ENCODE measurements at regions not wholly inside any gene's neighbourhood (a gene's known extent, or its start where the extent isn't known, plus 50 kb on each side); places are given as distances from the start of the nearest gene placed in this dataset.

- intact Hi-C loops (cut with DNase I; ENCODE audit: low total_unique reads), result no loop called here
- H3K36me3 ChIP-seq, result no peaks in the 10 kb centered on the region
- no peaks in the 10 kb centered on the region for H3K4me1 ChIP-seq
- H3K9me3 ChIP-seq, result no peaks in the 10 kb centered on the region
- H3K27me3 ChIP-seq, result no peaks in the 10 kb centered on the region
- no peak overlapping the region for H3K4me3 ChIP-seq
- no peak overlapping the region for H3K27ac ChIP-seq
- no peak for DNase-seq
- TF ChIP-seq EP300 (IDR thresholded peaks at IDR 0.05) (no peak), POLR2A (IDR thresholded peaks at IDR 0.05) (no peak), CTCF (IDR thresholded peaks at IDR 0.05) (no peak), POLR2AphosphoS5 (IDR thresholded peaks at IDR 0.05) (no peak)
These were observed 391.6 kb downstream of the PCDH7 start for GRCh38 chr4:31111790-31112189.

GRCh38 chr4:31114816-31115215 lies 394.6 kb downstream of the PCDH7 start:
- H3K27ac ChIP-seq, result no peak overlapping the region
- TF ChIP-seq CTCF (IDR thresholded peaks at IDR 0.05) (no peak), POLR2AphosphoS5 (IDR thresholded peaks at IDR 0.05) (no peak), EP300 (IDR thresholded peaks at IDR 0.05) (no peak), POLR2A (IDR thresholded peaks at IDR 0.05) (no peak)
- intact Hi-C loops (cut with DNase I; ENCODE audit: low total_unique reads), result no loop called here
- no peak overlapping the region for H3K4me3 ChIP-seq
- H3K27me3 ChIP-seq, result no peaks in the 10 kb centered on the region
- H3K36me3 ChIP-seq, result no peaks in the 10 kb centered on the region
- H3K9me3 ChIP-seq, result no peaks in the 10 kb centered on the region
- no peaks in the 10 kb centered on the region for H3K4me1 ChIP-seq
- DNase-seq, result no peak
- WGBS, 5 donors, result 89 to 95% (median 92%) methylated on average over 6 of the region's 6 CpGs

- intact Hi-C loops (cut with DNase I; ENCODE audit: low total_unique reads), result no loop called here
- WGBS, 5 donors, result 53 to 72% (median 61%) methylated on average over 7 of the region's 7 CpGs
These were observed 403.9 kb downstream of the PCDH7 start for GRCh38 chr4:31124008-31124585.

GRCh38 chr4:31125061-31125460 lies 404.9 kb downstream of the PCDH7 start:
- Histone ChIP-seq H3K4me3 (no peak overlapping the region), H3K27me3 (no peaks in the 10 kb centered on the region), H3K4me1 (peaks cover 0 to 5% (median 0%) of the 10 kb centered on the region in 4 donors), H3K9me3 (no peaks in the 10 kb centered on the region), H3K27ac (no peak overlapping the region), H3K36me3 (no peaks in the 10 kb centered on the region)
- TF ChIP-seq POLR2A (IDR thresholded peaks at IDR 0.05), result no peak
- TF ChIP-seq EP300 (IDR thresholded peaks at IDR 0.05), result no peak
- TF ChIP-seq POLR2AphosphoS5 (IDR thresholded peaks at IDR 0.05), result no peak
- no peak for TF ChIP-seq CTCF (IDR thresholded peaks at IDR 0.05)
- intact Hi-C loops (cut with DNase I; ENCODE audit: low total_unique reads), result no loop called here
- DNase-seq, result no peak
- WGBS, 5 donors, result 89 to 94% (median 90%) methylated on average over 1 of the region's 1 CpG

More at GRCh38 chr4:31124008-31124585, 403.9 kb downstream of the PCDH7 start:
- DNase-seq, result peak in 1 of 2 donors; percentile 19
- Histone ChIP-seq H3K4me3 (no peak overlapping the region), H3K4me1 (peaks cover 0 to 5% (median 0%) of the 10 kb centered on the region in 4 donors), H3K27ac (peak overlapping the region in 1 of 5 donors; percentile 18), H3K27me3 (no peaks in the 10 kb centered on the region), H3K9me3 (no peaks in the 10 kb centered on the region), H3K36me3 (no peaks in the 10 kb centered on the region)
- TF ChIP-seq POLR2AphosphoS5 (IDR thresholded peaks at IDR 0.05), result no peak

GRCh38 chr4:31125496-31125895 lies 405.3 kb downstream of the PCDH7 start:
- Histone ChIP-seq H3K27ac (no peak overlapping the region), H3K4me3 (no peak overlapping the region), H3K9me3 (no peaks in the 10 kb centered on the region), H3K36me3 (no peaks in the 10 kb centered on the region), H3K27me3 (no peaks in the 10 kb centered on the region), H3K4me1 (peaks cover 0 to 5% (median 0%) of the 10 kb centered on the region in 4 donors)
- TF ChIP-seq EP300 (IDR thresholded peaks at IDR 0.05) (no peak), CTCF (IDR thresholded peaks at IDR 0.05) (no peak), POLR2A (IDR thresholded peaks at IDR 0.05) (no peak), POLR2AphosphoS5 (IDR thresholded peaks at IDR 0.05) (no peak)
- DNase-seq, result no peak
- intact Hi-C loops (cut with DNase I; ENCODE audit: low total_unique reads), result no loop called here
- 74 to 89% (median 80%) methylated on average over 2 of the region's 2 CpGs for WGBS, 5 donors

All from stomach (tissue), 8 donors.